ENCODE measurements at regions not wholly inside any gene's neighbourhood (a gene's known extent, or its start where the extent isn't known, plus 50 kb on each side); places are given as distances from the start of the nearest gene placed in this dataset.

- Histone ChIP-seq H3K4me2 (no peak overlapping the region), H3K9ac (no peak overlapping the region), H3K9me3 (ENCODE audit: low read depth) (no peaks in the 10 kb centered on the region), H3K36me3 (no peaks in the 10 kb centered on the region), H2AFZ (replicated peaks) (no peak overlapping the region), H3F3A (ENCODE audit: low read depth) (no peaks in the 10 kb centered on the region), H3K4me3 (no peak overlapping the region), H3K4me1 (peaks cover 15% of the 10 kb centered on the region), H3K27me3 (no peaks in the 10 kb centered on the region), H3K79me2 (ENCODE audit: low read depth) (no peaks in the 10 kb centered on the region), H4K20me1 (ENCODE audit: low read depth) (no peaks in the 10 kb centered on the region), H3K27ac (no peak overlapping the region)
- H3K4me1 Mint-ChIP-seq, result peaks cover 26% of the 10 kb centered on the region
- H3K36me3 Mint-ChIP-seq, result no peaks in the 10 kb centered on the region
- TF ChIP-seq EZH2phosphoT487 (IDR thresholded peaks at IDR 0.05) (no peak), EZH2 (IDR thresholded peaks at IDR 0.05) (no peak), CTCF (IDR thresholded peaks at IDR 0.05) (no peak)
- no peaks in the 10 kb centered on the region for H3K9me3 Mint-ChIP-seq
- peaks cover 2% of the 10 kb centered on the region for H3K27me3 Mint-ChIP-seq (ENCODE audit: insufficient read depth, low read depth)
- no peak overlapping the region for H3K27ac Mint-ChIP-seq
- DNase-seq (ENCODE audit: low spot score), result no peak
- no peak overlapping the region for H3K4me3 Mint-ChIP-seq
Observed at GRCh38 chr5:110034056-110034600, 344.4 kb downstream of the MAN2A1 start.

- Histone ChIP-seq H3K4me3 (no peak overlapping the region), H3K79me2 (ENCODE audit: low read depth) (no peaks in the 10 kb centered on the region), H3K4me2 (no peak overlapping the region), H3K27ac (no peak overlapping the region), H2AFZ (replicated peaks) (no peak overlapping the region), H3K27me3 (no peaks in the 10 kb centered on the region), H3F3A (ENCODE audit: low read depth) (no peaks in the 10 kb centered on the region), H3K4me1 (peaks cover 9% of the 10 kb centered on the region), H3K9me3 (ENCODE audit: low read depth) (peaks cover 13% of the 10 kb centered on the region), H4K20me1 (ENCODE audit: low read depth) (no peaks in the 10 kb centered on the region), H3K36me3 (no peaks in the 10 kb centered on the region), H3K9ac (no peak overlapping the region)
- H3K4me3 Mint-ChIP-seq, result no peak overlapping the region
- TF ChIP-seq CTCF (IDR thresholded peaks at IDR 0.05) (no peak), EZH2phosphoT487 (IDR thresholded peaks at IDR 0.05) (no peak), EZH2 (IDR thresholded peaks at IDR 0.05) (no peak)
- peaks cover 18% of the 10 kb centered on the region for H3K4me1 Mint-ChIP-seq
- DNase-seq (ENCODE audit: low spot score), result no peak
- no peaks in the 10 kb centered on the region for H3K36me3 Mint-ChIP-seq
- H3K27me3 Mint-ChIP-seq (ENCODE audit: insufficient read depth, low read depth), result peaks cover 2% of the 10 kb centered on the region
- peaks cover 15% of the 10 kb centered on the region for H3K9me3 Mint-ChIP-seq
- no peak overlapping the region for H3K27ac Mint-ChIP-seq
Observed at GRCh38 chr5:110038297-110038997, 348.7 kb downstream of the MAN2A1 start.

- no peaks in the 10 kb centered on the region for H3K4me1 ChIP-seq
- no peak overlapping the region for H3K4me2 ChIP-seq
- H4K20me1 ChIP-seq (ENCODE audit: low read depth), result no peaks in the 10 kb centered on the region
- no peak for TF ChIP-seq EZH2phosphoT487 (IDR thresholded peaks at IDR 0.05)
- no peak for TF ChIP-seq EZH2 (IDR thresholded peaks at IDR 0.05)
- TF ChIP-seq CTCF (IDR thresholded peaks at IDR 0.05), result no peak
- no peaks in the 10 kb centered on the region for H3K27me3 ChIP-seq
- DNase-seq (ENCODE audit: low spot score), result no peak
- Mint-ChIP-seq H3K4me3 (no peak overlapping the region), H3K36me3 (peaks cover 3% of the 10 kb centered on the region), H3K27ac (no peak overlapping the region), H3K9me3 (peaks cover 21% of the 10 kb centered on the region), H3K4me1 (peaks cover 3% of the 10 kb centered on the region), H3K27me3 (ENCODE audit: insufficient read depth, low read depth) (peaks cover 2% of the 10 kb centered on the region)
- H3K27ac ChIP-seq, result no peak overlapping the region
- no peaks in the 10 kb centered on the region for H3K36me3 ChIP-seq
- H2AFZ ChIP-seq (replicated peaks), result no peak overlapping the region
- no peaks in the 10 kb centered on the region for H3K79me2 ChIP-seq (ENCODE audit: low read depth)
- H3K4me3 ChIP-seq, result no peak overlapping the region
- H3F3A ChIP-seq (ENCODE audit: low read depth), result no peaks in the 10 kb centered on the region
- H3K9ac ChIP-seq, result no peak overlapping the region
- H3K9me3 ChIP-seq (ENCODE audit: low read depth), result peaks cover 13% of the 10 kb centered on the region
Observed at GRCh38 chr5:110040178-110040577, 350.5 kb downstream of the MAN2A1 start.

Data from neural progenitor cell (in vitro differentiated cells).